Calu3 (cell line): ENCODE measurements at regions not wholly inside any gene's neighbourhood (a gene's known extent, or its start where the extent isn't known, plus 50 kb on each side); places are given as distances from the start of the nearest gene placed in this dataset.

ENCODE experiments used
- BruUV-seq: library from RNA; stranded (reverse); fragments of 400-500 nt; replicated peaks from 2 replicates; lab custom pipeline; 2021; lab: Mats Ljungman, UMichigan
- CTCF ChIA-PET: fragments of 300-600 bp; sonication (Branson Sonifier 250); formaldehyde crosslinking; loops from one replicate; lab custom pipeline; 2022; ENCODE audit warnings: antibody characterized with exemption; lab: Charles Lee
- DNase-seq: peaks from one replicate; pipeline ENCODE4 v3.0.0; 2022
- H3K27ac Mint-ChIP-seq: one replicate; pipeline ENCODE4 v1.8.0; 2022; ENCODE audit warnings: mixed read lengths; ENCODE audit not compliant: unreplicated experiment
- H3K27me3 Mint-ChIP-seq: one replicate; pipeline ENCODE4 v1.8.0; 2022; ENCODE audit warnings: mixed read lengths; ENCODE audit not compliant: unreplicated experiment
- H3K36me3 Mint-ChIP-seq: one replicate; pipeline ENCODE4 v1.8.0; 2022; ENCODE audit warnings: mild to moderate bottlenecking, moderate library complexity, mixed read lengths; ENCODE audit not compliant: insufficient read depth, unreplicated experiment
- H3K4me1 Mint-ChIP-seq: one replicate; pipeline ENCODE4 v1.8.0; 2022; ENCODE audit warnings: mild to moderate bottlenecking, low read depth, mixed read lengths; ENCODE audit not compliant: unreplicated experiment
- H3K4me3 Mint-ChIP-seq: one replicate; pipeline ENCODE4 v1.8.0; 2022; ENCODE audit warnings: mild to moderate bottlenecking, low read depth, moderate library complexity, mixed read lengths; ENCODE audit not compliant: unreplicated experiment
- H3K9me3 Mint-ChIP-seq: one replicate; pipeline ENCODE4 v1.8.0; 2022; ENCODE audit warnings: low read depth, mixed read lengths; ENCODE audit not compliant: unreplicated experiment
- intact Hi-C: fragments of 100-400 bp; cut with micrococcal nuclease; formaldehyde crosslinking; loops from one replicate; pipeline ENCODE4 v1.10.0; 2022; ENCODE audit not compliant: unreplicated experiment
- TF ChIP-seq, protein P1 (sequence below): fragments of 200-600 bp; IDR thresholded peaks from one replicate; pipeline ENCODE4 v1.8.0; 2022; ENCODE audit warnings: antibody characterized with exemption; ENCODE audit not compliant: unreplicated experiment

DNA sequence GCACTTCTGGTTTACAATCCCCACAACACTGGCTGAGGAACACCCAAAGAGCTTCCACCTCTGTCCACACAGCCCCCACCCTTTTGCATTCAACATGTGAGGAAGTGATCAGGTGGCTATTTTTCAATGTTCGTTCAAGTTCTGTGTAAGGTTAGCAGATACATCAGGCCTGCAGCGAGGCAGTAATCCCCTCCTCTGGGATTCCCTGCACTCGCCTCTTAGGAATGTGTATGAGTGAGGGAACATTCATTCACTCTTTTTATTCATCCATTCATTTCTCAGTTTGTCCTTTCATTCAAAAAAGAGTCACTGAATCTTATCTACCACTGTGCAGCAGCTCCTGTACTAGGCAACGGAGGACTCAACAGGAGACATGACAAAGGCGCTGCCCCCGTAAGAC lies 236.4 kb upstream of the PRDM1 start:
- H3K4me1 Mint-ChIP-seq = no peaks in the 10 kb centered on the region
- peak overlapping the region; percentile 34 for H3K27ac Mint-ChIP-seq
- CTCF ChIA-PET = no interaction called here
- BruUV-seq = no TSS peak
- H3K4me3 Mint-ChIP-seq = no peak overlapping the region
- H3K36me3 Mint-ChIP-seq = no peaks in the 10 kb centered on the region
- H3K27me3 Mint-ChIP-seq = no peaks in the 10 kb centered on the region
- DNase-seq = no peak
- intact Hi-C loops = no loop called here
- no peaks in the 10 kb centered on the region for H3K9me3 Mint-ChIP-seq
- TF ChIP-seq, protein P1, sequence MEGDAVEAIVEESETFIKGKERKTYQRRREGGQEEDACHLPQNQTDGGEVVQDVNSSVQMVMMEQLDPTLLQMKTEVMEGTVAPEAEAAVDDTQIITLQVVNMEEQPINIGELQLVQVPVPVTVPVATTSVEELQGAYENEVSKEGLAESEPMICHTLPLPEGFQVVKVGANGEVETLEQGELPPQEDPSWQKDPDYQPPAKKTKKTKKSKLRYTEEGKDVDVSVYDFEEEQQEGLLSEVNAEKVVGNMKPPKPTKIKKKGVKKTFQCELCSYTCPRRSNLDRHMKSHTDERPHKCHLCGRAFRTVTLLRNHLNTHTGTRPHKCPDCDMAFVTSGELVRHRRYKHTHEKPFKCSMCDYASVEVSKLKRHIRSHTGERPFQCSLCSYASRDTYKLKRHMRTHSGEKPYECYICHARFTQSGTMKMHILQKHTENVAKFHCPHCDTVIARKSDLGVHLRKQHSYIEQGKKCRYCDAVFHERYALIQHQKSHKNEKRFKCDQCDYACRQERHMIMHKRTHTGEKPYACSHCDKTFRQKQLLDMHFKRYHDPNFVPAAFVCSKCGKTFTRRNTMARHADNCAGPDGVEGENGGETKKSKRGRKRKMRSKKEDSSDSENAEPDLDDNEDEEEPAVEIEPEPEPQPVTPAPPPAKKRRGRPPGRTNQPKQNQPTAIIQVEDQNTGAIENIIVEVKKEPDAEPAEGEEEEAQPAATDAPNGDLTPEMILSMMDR = no peak

DNA sequence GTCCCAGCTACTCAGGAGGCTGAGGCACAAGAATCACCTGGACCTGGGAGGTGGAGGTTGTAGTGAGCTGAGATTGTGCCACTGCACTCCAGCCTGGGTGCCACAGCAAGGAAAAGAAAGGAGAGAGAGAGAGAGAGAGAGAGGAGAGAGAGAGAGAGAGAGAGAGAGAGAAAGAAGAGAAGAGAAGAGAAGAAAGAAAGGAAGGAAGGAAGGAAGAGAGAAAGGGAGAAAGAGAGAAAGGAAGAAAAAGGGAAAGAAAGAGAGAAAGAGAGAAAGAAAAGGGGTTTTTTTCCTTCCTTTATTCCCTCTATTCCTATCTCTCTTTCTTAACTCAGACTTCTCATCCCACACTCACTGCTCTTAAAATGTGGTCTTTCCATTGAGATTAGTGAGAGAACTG lies 238.7 kb upstream of the PRDM1 start:
- Mint-ChIP-seq H3K4me1 (no peaks in the 10 kb centered on the region), H3K36me3 (no peaks in the 10 kb centered on the region), H3K9me3 (no peaks in the 10 kb centered on the region), H3K27me3 (no peaks in the 10 kb centered on the region), H3K4me3 (no peak overlapping the region), H3K27ac (no peak overlapping the region)
- no peak for DNase-seq
- no TSS peak for BruUV-seq
- TF ChIP-seq, protein P1 = no peak
- CTCF ChIA-PET = interaction anchor here (0.6 to 0.7 kb wide), 2 partner anchors 26 to 38 kb away, joined by 3 to 4 read pairs; no protein-coding TSS in a partner anchor
- intact Hi-C loops = no loop called here

- no TSS peak for BruUV-seq
- CTCF ChIA-PET = no interaction called here
- intact Hi-C loops = no loop called here
- H3K9me3 Mint-ChIP-seq = no peaks in the 10 kb centered on the region
- H3K27ac Mint-ChIP-seq = no peak overlapping the region
- no peak for DNase-seq
- H3K27me3 Mint-ChIP-seq = no peaks in the 10 kb centered on the region
- TF ChIP-seq, protein P1 = no peak
- H3K4me3 Mint-ChIP-seq = no peak overlapping the region
- H3K36me3 Mint-ChIP-seq = no peaks in the 10 kb centered on the region
- no peaks in the 10 kb centered on the region for H3K4me1 Mint-ChIP-seq
Measured at GRCh38 chr6:105844275-105844883, 241.8 kb upstream of the PRDM1 start.

GRCh38 chr6:105839266-105839665 lies 246.9 kb upstream of the PRDM1 start:
- Mint-ChIP-seq H3K4me1 (no peaks in the 10 kb centered on the region), H3K27ac (no peak overlapping the region), H3K4me3 (no peak overlapping the region), H3K27me3 (no peaks in the 10 kb centered on the region), H3K36me3 (no peaks in the 10 kb centered on the region), H3K9me3 (no peaks in the 10 kb centered on the region)
- no TSS peak for BruUV-seq
- CTCF ChIA-PET = no interaction called here
- intact Hi-C loops = no loop called here
- TF ChIP-seq, protein P1 = no peak
- DNase-seq = no peak
